H9 (cell line): ENCODE measurements at regions not wholly inside any gene's neighbourhood (a gene's known extent, or its start where the extent isn't known, plus 50 kb on each side); places are given as distances from the start of the nearest gene placed in this dataset.

Experiments
- DNase-seq: peaks from one replicate; pipeline ENCODE4 v3.0.0-alpha.2; 2017
- H2AFZ ChIP-seq: one replicate; pipeline ENCODE4 v1.6.1; 2013; ENCODE audit warnings: mild to moderate bottlenecking, low read length, control low read depth, moderate library complexity
- H2AK5ac ChIP-seq: 2 replicates; pipeline ENCODE4 v1.6.1; 2013; ENCODE audit warnings: low read length, control low read depth, mixed read lengths; ENCODE audit not compliant: insufficient read length
- H2BK120ac ChIP-seq: one replicate; pipeline ENCODE4 v1.6.1; 2013; ENCODE audit warnings: low read depth, mild to moderate bottlenecking, low read length, control low read depth, inconsistent platforms; ENCODE audit not compliant: poor library complexity, severe bottlenecking
- H2BK12ac ChIP-seq: 2 replicates; pipeline ENCODE4 v1.6.1; 2013; ENCODE audit warnings: low read length, control low read depth, mixed read lengths, low read depth; ENCODE audit not compliant: insufficient read length
- H2BK15ac ChIP-seq: 2 replicates; pipeline ENCODE4 v1.6.1; 2013; ENCODE audit warnings: low read depth, low read length, control low read depth
- H2BK20ac ChIP-seq: one replicate; pipeline ENCODE4 v1.6.1; 2013; ENCODE audit warnings: low read depth, mild to moderate bottlenecking, low read length, control low read depth, inconsistent platforms; ENCODE audit not compliant: poor library complexity, severe bottlenecking
- H2BK5ac ChIP-seq: 2 replicates; pipeline ENCODE4 v1.6.1; 2013; ENCODE audit warnings: low read length, control low read depth, mixed read lengths; ENCODE audit not compliant: insufficient read length
- H3K14ac ChIP-seq: 2 replicates; pipeline ENCODE4 v1.6.1; 2013; ENCODE audit warnings: low read length, control low read depth; ENCODE audit not compliant: insufficient read depth
- H3K18ac ChIP-seq: 2 replicates; pipeline ENCODE4 v1.6.1; 2013; ENCODE audit warnings: low read depth, mild to moderate bottlenecking, mixed read lengths, low read length, control low read depth; ENCODE audit not compliant: insufficient read length
- H3K23ac ChIP-seq: 2 replicates; pipeline ENCODE4 v1.6.1; 2013; ENCODE audit warnings: low read length, control low read depth, mixed read lengths, low read depth; ENCODE audit not compliant: insufficient read length
- H3K23me2 ChIP-seq: 2 replicates; pipeline ENCODE4 v1.6.1; 2013; ENCODE audit warnings: low read depth, mild to moderate bottlenecking, mixed read lengths, low read length, control low read depth; ENCODE audit not compliant: insufficient read length, poor library complexity, severe bottlenecking
- H3K27ac ChIP-seq: 2 replicates; pipeline ENCODE4 v1.5.1; 2013; ENCODE audit warnings: low read length, control low read depth, mixed read lengths, low read depth; ENCODE audit not compliant: insufficient read length
- H3K27me3 ChIP-seq: 2 replicates; pipeline ENCODE4 v1.6.1; 2013; ENCODE audit warnings: low read length, control low read depth, inconsistent platforms; ENCODE audit not compliant: insufficient read depth
- H3K4ac ChIP-seq: 2 replicates; pipeline ENCODE4 v1.6.1; 2013; ENCODE audit warnings: low read depth, mild to moderate bottlenecking, control low read depth, inconsistent platforms, low read length, moderate library complexity
- H3K4me1 ChIP-seq: 2 replicates; pipeline ENCODE4 v1.6.1; 2013; ENCODE audit warnings: low read length, control low read depth, inconsistent platforms; ENCODE audit not compliant: insufficient read depth
- H3K4me2 ChIP-seq: 2 replicates; pipeline ENCODE4 v1.6.1; 2013; ENCODE audit warnings: low read length, control low read depth, mixed read lengths; ENCODE audit not compliant: insufficient read length, insufficient read depth
- H3K56ac ChIP-seq: 2 replicates; pipeline ENCODE4 v1.6.1; 2013; ENCODE audit warnings: low read depth, mild to moderate bottlenecking, mixed read lengths, low read length, control low read depth; ENCODE audit not compliant: insufficient read length
- H3K79me1 ChIP-seq: 2 replicates; pipeline ENCODE4 v1.6.1; 2013; ENCODE audit warnings: low read depth, mild to moderate bottlenecking, moderate library complexity, low read length, control low read depth, inconsistent platforms; ENCODE audit not compliant: insufficient read depth, poor library complexity, severe bottlenecking
- H3K79me2 ChIP-seq: 2 replicates; pipeline ENCODE4 v1.6.1; 2013; ENCODE audit warnings: low read length, control low read depth, inconsistent platforms; ENCODE audit not compliant: insufficient read depth
- H3K9ac ChIP-seq: 2 replicates; pipeline ENCODE4 v1.6.1; 2013; ENCODE audit warnings: low read length, control low read depth, mixed read lengths; ENCODE audit not compliant: insufficient read length; ENCODE audit errors: extremely low read depth
- H3K9me3 ChIP-seq: one replicate; pipeline ENCODE4 v1.6.1; 2013; ENCODE audit warnings: low read depth, low read length, inconsistent platforms; ENCODE audit not compliant: control insufficient read depth
- H3T11ph ChIP-seq: one replicate; pipeline ENCODE4 v1.6.1; 2013; ENCODE audit warnings: mild to moderate bottlenecking, low read length, control low read depth, inconsistent platforms
- H4K20me1 ChIP-seq: one replicate; pipeline ENCODE4 v1.6.1; 2013; ENCODE audit not compliant: control insufficient read depth, insufficient read length, insufficient read depth
- H4K5ac ChIP-seq: 2 replicates; pipeline ENCODE4 v1.6.1; 2013; ENCODE audit warnings: low read depth, mild to moderate bottlenecking, mixed read lengths, low read length, control low read depth; ENCODE audit not compliant: insufficient read length
- H4K8ac ChIP-seq: replicated peaks from 2 replicates; pipeline ENCODE4 v1.6.1; 2013; ENCODE audit warnings: low read length, control low read depth, mixed read lengths, low read depth; ENCODE audit not compliant: insufficient read length
- H4K91ac ChIP-seq: 2 replicates; pipeline ENCODE4 v1.6.1; 2013; ENCODE audit warnings: low read depth, mild to moderate bottlenecking, moderate library complexity, mixed read lengths, low read length, control low read depth; ENCODE audit not compliant: insufficient read length
- H3K27ac Mint-ChIP-seq, 3 experiments: 2 replicates in 2 of 3; 3 replicates in 1 of 3; pipeline ENCODE4 v1.8.0; 2020 to 2021; ENCODE audit warnings: mixed read lengths in 3 of 3, mild to moderate bottlenecking in 1 of 3, moderate library complexity in 1 of 3
- H3K27me3 Mint-ChIP-seq: 2 replicates; pipeline ENCODE4 v1.8.0; 2021; ENCODE audit warnings: low read depth, mild to moderate bottlenecking, moderate library complexity, mixed read lengths
- H3K36me3 Mint-ChIP-seq, 3 experiments: 2 replicates in 2 of 3; 3 replicates in 1 of 3; pipeline ENCODE4 v1.8.0; 2020 to 2021; ENCODE audit warnings: low read depth in 3 of 3, mixed read lengths in 3 of 3; ENCODE audit not compliant: insufficient read depth in 1 of 3
- H3K4me1 Mint-ChIP-seq, 2 experiments: 2 replicates each; pipeline ENCODE4 v1.8.0; 2020; ENCODE audit warnings: mixed read lengths in 2 of 2
- H3K4me3 Mint-ChIP-seq, 2 experiments: 2 replicates in 1 of 2; 3 replicates in 1 of 2; pipeline ENCODE4 v1.8.0; 2020 to 2021; ENCODE audit warnings: mild to moderate bottlenecking in 2 of 2, mixed read lengths in 2 of 2, moderate library complexity in 1 of 2
- H3K9me3 Mint-ChIP-seq, 2 experiments: 2 replicates in 1 of 2; 3 replicates in 1 of 2; pipeline ENCODE4 v1.8.0; 2020; ENCODE audit warnings: mild to moderate bottlenecking in 2 of 2, mixed read lengths in 2 of 2, moderate library complexity in 1 of 2
- CTCF ChIP-seq: fragments of 200-600 bp; sonication (generic); conservative IDR thresholded peaks from 3 replicates; pipeline ENCODE4 v1.8.0; 2021; ENCODE audit warnings: antibody characterized with exemption, mild to moderate bottlenecking
- WGBS: extraction: QIAGEN DNeasy Blood & Tissue Kit; methylation state at CpG from one replicate; pipeline ENCODE4 v1.1.7; 2013; ENCODE audit warnings: missing lambda C conversion rate, low lambda C conversion rate, mixed read lengths; ENCODE audit not compliant: insufficient read length; ENCODE audit errors: extremely low coverage; 5-methylcytosine and 5-hydroxymethylcytosine counted together

- no peak overlapping the region for H4K5ac ChIP-seq
- H3K79me2 ChIP-seq = no peaks in the 10 kb centered on the region
- H2BK12ac ChIP-seq = no peak overlapping the region
- H3K23ac ChIP-seq = no peak overlapping the region
- no peak overlapping the region for H4K91ac ChIP-seq
- no peak overlapping the region for H2BK120ac ChIP-seq
- Mint-ChIP-seq H3K27me3 (no peaks in the 10 kb centered on the region), H3K4me3 (no peak overlapping the region), H3K27ac (no peak overlapping the region; a peak in 2 of 7 replicates), H3K4me1 (peaks cover 0 to 10% of the 10 kb centered on the region in 2 experiments; a peak in 3 of 4 replicates), H3K9me3 (no peaks in the 10 kb centered on the region), H3K36me3 (no peaks in the 10 kb centered on the region; a peak in 1 of 7 replicates)
- H3K4me1 ChIP-seq = no peaks in the 10 kb centered on the region
- DNase-seq = no peak
- H2AK5ac ChIP-seq = no peak overlapping the region
- no peak for TF ChIP-seq CTCF
- H2BK20ac ChIP-seq = no peak overlapping the region
- H3K23me2 ChIP-seq = no peaks in the 10 kb centered on the region
- H2AFZ ChIP-seq = no peak overlapping the region
- no peak overlapping the region for H3K9ac ChIP-seq
- peaks cover 8% of the 10 kb centered on the region for H3K79me1 ChIP-seq
- WGBS = no CpG with 5 or more reads among the region's 11 CpGs
- no peak overlapping the region for H3K4me2 ChIP-seq
- H3K9me3 ChIP-seq = no peaks in the 10 kb centered on the region
- H3T11ph ChIP-seq = no peak overlapping the region
- H3K56ac ChIP-seq = no peak overlapping the region
- no peak overlapping the region for H3K4ac ChIP-seq
- no peaks in the 10 kb centered on the region for H3K27me3 ChIP-seq
- H4K20me1 ChIP-seq = no peaks in the 10 kb centered on the region
- H2BK15ac ChIP-seq = no peak overlapping the region
- H3K27ac ChIP-seq = no peak overlapping the region
- no peak overlapping the region for H2BK5ac ChIP-seq
- H4K8ac ChIP-seq = no peak overlapping the region
- H3K14ac ChIP-seq = no peak overlapping the region
- no peak overlapping the region for H3K18ac ChIP-seq
Measured at GRCh38 chr9:526904-527591, 312.4 kb downstream of the DOCK8 start.
